GM23338 (cell line): ENCODE measurements at regions not wholly inside any gene's neighbourhood (a gene's known extent, or its start where the extent isn't known, plus 50 kb on each side); places are given as distances from the start of the nearest gene placed in this dataset.

Source experiments
- ATAC-seq: fragments of 200-7000 bp; cut with Tn5 transposase; 3 replicates; pipeline ENCODE4 v1.9.1; 2020
- DNase-seq: peaks from one replicate; pipeline ENCODE4 v3.0.0-alpha.2; 2015; ENCODE audit warnings: low spot score
- H2AFZ ChIP-seq: fragments of 200-600 bp; sonication (generic); 2 replicates; pipeline ENCODE4 v1.8.0; 2016; ENCODE audit warnings: antibody characterized with exemption, mild to moderate bottlenecking, moderate library complexity
- H3F3A ChIP-seq: fragments of 200-600 bp; sonication (generic); replicated peaks from 2 replicates; pipeline ENCODE4 v1.8.0; 2017; ENCODE audit warnings: antibody characterized with exemption, mixed run types, low read depth
- H3K27ac ChIP-seq: fragments of 200-600 bp; sonication (generic); 2 replicates; pipeline ENCODE4 v1.6.1; 2016; ENCODE audit warnings: low read depth
- H3K27me3 ChIP-seq: fragments of 200-600 bp; sonication (generic); 2 replicates; pipeline ENCODE4 v1.8.0; 2016; ENCODE audit warnings: mild to moderate bottlenecking, mixed run types, moderate library complexity; ENCODE audit not compliant: insufficient read depth
- H3K36me3 ChIP-seq: fragments of 200-600 bp; sonication (generic); 2 replicates; pipeline ENCODE4 v1.8.0; 2016; ENCODE audit warnings: mild to moderate bottlenecking; ENCODE audit not compliant: insufficient read depth
- H3K4me1 ChIP-seq: fragments of 200-600 bp; sonication (generic); 2 replicates; pipeline ENCODE4 v1.8.0; 2016; ENCODE audit warnings: mild to moderate bottlenecking, moderate library complexity; ENCODE audit not compliant: insufficient read depth
- H3K4me2 ChIP-seq: fragments of 200-600 bp; sonication (generic); 2 replicates; pipeline ENCODE4 v1.7.1; 2017; ENCODE audit warnings: mixed run types
- H3K4me3 ChIP-seq: fragments of 200-600 bp; sonication (generic); 2 replicates; pipeline ENCODE4 v1.6.1; 2016; ENCODE audit warnings: mixed run types
- H3K79me2 ChIP-seq: fragments of 200-600 bp; sonication (generic); replicated peaks from 2 replicates; pipeline ENCODE4 v1.8.0; 2017; ENCODE audit warnings: mild to moderate bottlenecking; ENCODE audit not compliant: insufficient read depth
- H3K9me2 ChIP-seq: fragments of 200-600 bp; sonication (generic); 2 replicates; pipeline ENCODE4 v1.8.0; 2017; ENCODE audit not compliant: insufficient read depth
- H4K20me1 ChIP-seq: fragments of 200-600 bp; sonication (generic); replicated peaks from 2 replicates; pipeline ENCODE4 v1.8.0; 2017; ENCODE audit warnings: mild to moderate bottlenecking; ENCODE audit not compliant: insufficient read depth
- H3K27ac Mint-ChIP-seq: 2 replicates; pipeline ENCODE4 v1.8.0; 2020; ENCODE audit warnings: inconsistent platforms, mild to moderate bottlenecking, moderate library complexity, mixed read lengths
- H3K27me3 Mint-ChIP-seq: 3 replicates; pipeline ENCODE4 v1.8.0; 2022; ENCODE audit warnings: low read depth, mild to moderate bottlenecking, moderate library complexity, mixed read lengths, inconsistent platforms; ENCODE audit not compliant: insufficient read depth, poor library complexity
- H3K36me3 Mint-ChIP-seq: 3 replicates; pipeline ENCODE4 v1.8.0; 2021; ENCODE audit warnings: low read depth, mild to moderate bottlenecking, inconsistent platforms, moderate library complexity, mixed read lengths
- H3K4me1 Mint-ChIP-seq: 3 replicates; pipeline ENCODE4 v1.8.0; 2020; ENCODE audit warnings: mild to moderate bottlenecking, inconsistent platforms, mixed read lengths
- H3K4me3 Mint-ChIP-seq: 3 replicates; pipeline ENCODE4 v1.8.0; 2021; ENCODE audit warnings: moderate library complexity, mild to moderate bottlenecking, inconsistent platforms, mixed read lengths
- H3K9me3 Mint-ChIP-seq: 3 replicates; pipeline ENCODE4 v1.8.0; 2020; ENCODE audit warnings: moderate library complexity, mild to moderate bottlenecking, inconsistent platforms, mixed read lengths
- CREB1 ChIP-seq: fragments of 250-450 bp; sonication (Bioruptor Pico); IDR thresholded peaks from 2 replicates; pipeline ENCODE4 v1.5.0; 2020; ENCODE audit warnings: low read depth, mild to moderate bottlenecking, moderate library complexity
- EZH2phosphoT487 ChIP-seq: fragments of 200-600 bp; sonication (generic); IDR thresholded peaks from one replicate; pipeline ENCODE4 v1.8.1; 2018; ENCODE audit warnings: antibody characterized with exemption; ENCODE audit not compliant: unreplicated experiment
- JUNB ChIP-seq: IDR thresholded peaks from one replicate; pipeline ENCODE4 v1.6.1; 2016; ENCODE audit warnings: antibody characterized with exemption; ENCODE audit not compliant: unreplicated experiment
- NANOG ChIP-seq: IDR thresholded peaks from 2 replicates; pipeline ENCODE4 v1.6.1; 2016; ENCODE audit warnings: antibody characterized with exemption, borderline replicate concordance
- TF ChIP-seq, protein P1 (sequence below), 2 experiments: fragments of 200-600 bp in 1 of 2; sonication (generic) in 1 of 2; conservative IDR thresholded peaks; 2 replicates each; pipeline versions ENCODE4 v1.5.1 to v1.6.1; 2016 to 2017; ENCODE audit warnings: antibody characterized with exemption in 2 of 2, low read depth in 2 of 2, mild to moderate bottlenecking in 2 of 2, moderate library complexity in 1 of 2
- TF ChIP-seq, protein P2 (sequence below): IDR thresholded peaks from one replicate; pipeline ENCODE4 v1.6.1; 2018; ENCODE audit warnings: antibody characterized with exemption; ENCODE audit not compliant: unreplicated experiment

DNA sequence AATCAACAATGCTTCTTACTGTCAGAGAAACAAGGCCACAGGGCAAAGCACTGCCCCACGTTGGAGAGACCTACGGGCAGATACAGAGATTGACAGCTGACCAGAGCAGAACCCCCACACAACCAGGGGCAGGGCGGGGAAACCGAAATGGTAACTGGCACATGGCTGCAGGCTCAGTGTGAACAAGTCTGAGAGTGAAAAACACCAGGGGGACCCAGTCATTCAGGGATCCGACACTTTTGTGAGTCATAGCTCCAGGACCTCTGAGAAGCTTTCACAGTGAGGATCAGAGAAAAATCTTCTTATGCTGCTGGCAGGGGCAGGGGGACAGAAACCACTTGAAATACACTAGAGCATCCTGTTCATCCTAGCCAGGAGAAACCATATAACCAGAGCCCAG is 254.2 kb downstream of the C6orf118 start:
- ATAC-seq (no peak), DNase-seq (no peak)
- Histone ChIP-seq H3K9me2 (peaks cover 6% of the 10 kb centered on the region; the same call in 1 of the 2 replicates), H3K27ac (no peak overlapping the region), H3K27me3 (no peaks in the 10 kb centered on the region), H3K79me2 (no peaks in the 10 kb centered on the region), H3K4me3 (no peak overlapping the region), H2AFZ (no peak overlapping the region; the same call in 1 of the 2 replicates), H3K4me1 (no peaks in the 10 kb centered on the region; the same call in 1 of the 2 replicates), H4K20me1 (no peaks in the 10 kb centered on the region), H3K4me2 (no peak overlapping the region), H3F3A (no peaks in the 10 kb centered on the region), H3K36me3 (no peaks in the 10 kb centered on the region)
- TF ChIP-seq, protein P1, sequence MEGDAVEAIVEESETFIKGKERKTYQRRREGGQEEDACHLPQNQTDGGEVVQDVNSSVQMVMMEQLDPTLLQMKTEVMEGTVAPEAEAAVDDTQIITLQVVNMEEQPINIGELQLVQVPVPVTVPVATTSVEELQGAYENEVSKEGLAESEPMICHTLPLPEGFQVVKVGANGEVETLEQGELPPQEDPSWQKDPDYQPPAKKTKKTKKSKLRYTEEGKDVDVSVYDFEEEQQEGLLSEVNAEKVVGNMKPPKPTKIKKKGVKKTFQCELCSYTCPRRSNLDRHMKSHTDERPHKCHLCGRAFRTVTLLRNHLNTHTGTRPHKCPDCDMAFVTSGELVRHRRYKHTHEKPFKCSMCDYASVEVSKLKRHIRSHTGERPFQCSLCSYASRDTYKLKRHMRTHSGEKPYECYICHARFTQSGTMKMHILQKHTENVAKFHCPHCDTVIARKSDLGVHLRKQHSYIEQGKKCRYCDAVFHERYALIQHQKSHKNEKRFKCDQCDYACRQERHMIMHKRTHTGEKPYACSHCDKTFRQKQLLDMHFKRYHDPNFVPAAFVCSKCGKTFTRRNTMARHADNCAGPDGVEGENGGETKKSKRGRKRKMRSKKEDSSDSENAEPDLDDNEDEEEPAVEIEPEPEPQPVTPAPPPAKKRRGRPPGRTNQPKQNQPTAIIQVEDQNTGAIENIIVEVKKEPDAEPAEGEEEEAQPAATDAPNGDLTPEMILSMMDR (conservative IDR thresholded peaks at IDR 0.05; ENCODE audit: low read depth in 2 of 2) = peak in 1 of 2 experiments; percentile 30; a peak in 2 of 4 replicates
- TF ChIP-seq, protein P2, sequence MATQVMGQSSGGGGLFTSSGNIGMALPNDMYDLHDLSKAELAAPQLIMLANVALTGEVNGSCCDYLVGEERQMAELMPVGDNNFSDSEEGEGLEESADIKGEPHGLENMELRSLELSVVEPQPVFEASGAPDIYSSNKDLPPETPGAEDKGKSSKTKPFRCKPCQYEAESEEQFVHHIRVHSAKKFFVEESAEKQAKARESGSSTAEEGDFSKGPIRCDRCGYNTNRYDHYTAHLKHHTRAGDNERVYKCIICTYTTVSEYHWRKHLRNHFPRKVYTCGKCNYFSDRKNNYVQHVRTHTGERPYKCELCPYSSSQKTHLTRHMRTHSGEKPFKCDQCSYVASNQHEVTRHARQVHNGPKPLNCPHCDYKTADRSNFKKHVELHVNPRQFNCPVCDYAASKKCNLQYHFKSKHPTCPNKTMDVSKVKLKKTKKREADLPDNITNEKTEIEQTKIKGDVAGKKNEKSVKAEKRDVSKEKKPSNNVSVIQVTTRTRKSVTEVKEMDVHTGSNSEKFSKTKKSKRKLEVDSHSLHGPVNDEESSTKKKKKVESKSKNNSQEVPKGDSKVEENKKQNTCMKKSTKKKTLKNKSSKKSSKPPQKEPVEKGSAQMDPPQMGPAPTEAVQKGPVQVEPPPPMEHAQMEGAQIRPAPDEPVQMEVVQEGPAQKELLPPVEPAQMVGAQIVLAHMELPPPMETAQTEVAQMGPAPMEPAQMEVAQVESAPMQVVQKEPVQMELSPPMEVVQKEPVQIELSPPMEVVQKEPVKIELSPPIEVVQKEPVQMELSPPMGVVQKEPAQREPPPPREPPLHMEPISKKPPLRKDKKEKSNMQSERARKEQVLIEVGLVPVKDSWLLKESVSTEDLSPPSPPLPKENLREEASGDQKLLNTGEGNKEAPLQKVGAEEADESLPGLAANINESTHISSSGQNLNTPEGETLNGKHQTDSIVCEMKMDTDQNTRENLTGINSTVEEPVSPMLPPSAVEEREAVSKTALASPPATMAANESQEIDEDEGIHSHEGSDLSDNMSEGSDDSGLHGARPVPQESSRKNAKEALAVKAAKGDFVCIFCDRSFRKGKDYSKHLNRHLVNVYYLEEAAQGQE = no peak
- Mint-ChIP-seq H3K36me3 (no peaks in the 10 kb centered on the region), H3K27ac (no peak overlapping the region), H3K4me1 (no peaks in the 10 kb centered on the region), H3K4me3 (no peak overlapping the region), H3K27me3 (no peaks in the 10 kb centered on the region), H3K9me3 (peaks cover 11% of the 10 kb centered on the region)

DNA sequence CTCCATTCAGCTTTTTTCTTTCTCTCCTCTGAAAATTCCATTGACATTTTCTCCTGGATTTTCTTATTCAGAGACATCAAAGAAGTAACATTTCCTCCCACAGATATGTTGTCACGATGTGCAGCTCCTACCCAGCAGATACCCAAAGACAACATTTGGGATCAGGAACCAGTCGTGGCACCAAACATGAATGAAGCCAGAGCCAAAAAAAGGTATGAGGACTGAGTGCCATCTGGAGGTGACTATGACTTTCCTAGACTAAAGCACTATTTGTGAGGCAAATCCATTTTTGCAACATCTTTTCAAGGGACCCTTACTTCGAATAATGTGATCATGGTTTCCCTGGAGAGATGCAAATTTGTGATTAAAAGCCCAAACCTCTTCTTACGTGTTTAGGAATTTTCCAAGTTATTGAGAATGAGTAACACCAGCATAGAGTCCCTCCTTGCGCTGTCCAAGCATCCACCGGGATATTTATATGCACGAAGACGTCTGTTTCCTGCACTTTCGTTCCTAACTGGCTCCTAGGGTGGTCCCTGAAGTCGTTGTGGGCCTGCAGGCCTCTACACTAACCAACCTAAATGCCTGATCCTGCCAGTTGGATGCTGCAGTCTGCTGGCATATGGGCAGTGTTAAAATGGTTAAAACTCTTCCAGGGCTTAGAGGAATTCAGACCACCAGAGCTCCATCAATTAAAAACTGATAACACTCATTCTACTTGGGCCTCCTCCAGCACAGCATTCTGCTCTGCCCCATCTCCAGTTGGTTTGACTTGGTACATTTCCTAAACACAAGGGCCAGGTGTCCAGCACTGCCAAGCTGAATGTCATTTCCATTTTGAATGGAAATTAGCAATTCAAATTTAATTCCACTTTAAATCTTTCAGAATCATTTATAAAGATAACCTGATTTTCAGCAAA is 256.6 kb downstream of the C6orf118 start:
- H3K36me3 ChIP-seq = no peaks in the 10 kb centered on the region
- Mint-ChIP-seq H3K27me3 (peaks cover 6% of the 10 kb centered on the region), H3K36me3 (peaks cover 19% of the 10 kb centered on the region), H3K4me3 (no peak overlapping the region), H3K27ac (no peak overlapping the region), H3K9me3 (peaks cover 33% of the 10 kb centered on the region), H3K4me1 (no peaks in the 10 kb centered on the region)
- no peak overlapping the region for H3K4me3 ChIP-seq
- H4K20me1 ChIP-seq = no peaks in the 10 kb centered on the region
- DNase-seq = no peak
- no peak overlapping the region for H3K4me2 ChIP-seq
- no peaks in the 10 kb centered on the region; the same call in 1 of the 2 replicates for H3K4me1 ChIP-seq
- ATAC-seq = no peak
- no peaks in the 10 kb centered on the region for H3F3A ChIP-seq
- peaks cover 9% of the 10 kb centered on the region; the same call in 1 of the 2 replicates for H3K27me3 ChIP-seq
- H3K9me2 ChIP-seq = no peaks in the 10 kb centered on the region; the same call in 1 of the 2 replicates
- H3K27ac ChIP-seq = no peak overlapping the region
- no peak overlapping the region for H2AFZ ChIP-seq
- H3K79me2 ChIP-seq = no peaks in the 10 kb centered on the region
- no peak for TF ChIP-seq EZH2phosphoT487
- TF ChIP-seq JUNB = no peak
- TF ChIP-seq, protein P2 = no peak
- TF ChIP-seq CREB1 (CRISPR knock-in tag) = no peak
- no peak for TF ChIP-seq NANOG
